Loucy (cell line): ENCODE measurements at regions not wholly inside any gene's neighbourhood (a gene's known extent, or its start where the extent isn't known, plus 50 kb on each side); places are given as distances from the start of the nearest gene placed in this dataset.
A peak's percentile ranks its signal among the peaks of the same experiment; 100 is the strongest.

Experiments used
- H2AFZ ChIP-seq: fragments of 200-600 bp; sonication (generic); 2 replicates; pipeline ENCODE4 v1.6.0; 2016; ENCODE audit warnings: antibody characterized with exemption, mild to moderate bottlenecking, low read length, moderate library complexity
- H3F3A ChIP-seq: fragments of 200-600 bp; 2 replicates; pipeline ENCODE4 v1.6.0; 2016; ENCODE audit warnings: antibody characterized with exemption, low read depth, mild to moderate bottlenecking
- H3K27me3 ChIP-seq: fragments of 200-600 bp; sonication (generic); 2 replicates; pipeline ENCODE4 v1.6.1; 2014; ENCODE audit warnings: low read length, mild to moderate bottlenecking; ENCODE audit not compliant: insufficient read depth, poor library complexity, severe bottlenecking
- H3K36me3 ChIP-seq: fragments of 200-600 bp; sonication (generic); 2 replicates; pipeline ENCODE4 v1.6.1; 2016; ENCODE audit warnings: low read length; ENCODE audit not compliant: insufficient read depth
- H3K4me1 ChIP-seq: fragments of 200-600 bp; sonication (generic); 2 replicates; pipeline ENCODE4 v1.5.1; 2014; ENCODE audit warnings: low read length, mild to moderate bottlenecking; ENCODE audit not compliant: insufficient read depth, poor library complexity, severe bottlenecking
- H3K4me2 ChIP-seq: fragments of 200-600 bp; sonication (generic); 2 replicates; pipeline ENCODE4 v1.6.0; 2014; ENCODE audit warnings: antibody characterized with exemption, low read length, low read depth, mild to moderate bottlenecking; ENCODE audit not compliant: poor library complexity, severe bottlenecking
- H3K4me3 ChIP-seq: fragments of 200-600 bp; sonication (generic); 2 replicates; pipeline ENCODE4 v1.5.1; 2014; ENCODE audit warnings: low read length, mild to moderate bottlenecking, mixed read lengths; ENCODE audit not compliant: poor library complexity, severe bottlenecking
- H3K79me2 ChIP-seq: fragments of 200-600 bp; sonication (generic); 2 replicates; pipeline ENCODE4 v1.6.1; 2014; ENCODE audit warnings: low read length; ENCODE audit not compliant: insufficient read depth
- H3K9ac ChIP-seq: fragments of 200-600 bp; sonication (generic); 2 replicates; pipeline ENCODE4 v1.6.0; 2014; ENCODE audit warnings: mild to moderate bottlenecking, low read depth, low read length, moderate library complexity; ENCODE audit not compliant: poor library complexity, severe bottlenecking
- H3K9me2 ChIP-seq: fragments of 200-600 bp; sonication (generic); replicated peaks from 2 replicates; pipeline ENCODE4 v1.6.1; 2016; ENCODE audit warnings: low read depth, low read length, mixed read lengths
- H3K9me3 ChIP-seq: fragments of 200-600 bp; sonication (generic); 2 replicates; pipeline ENCODE4 v1.6.1; 2014; ENCODE audit warnings: mild to moderate bottlenecking, antibody characterized with exemption, low read length, low read depth; ENCODE audit not compliant: insufficient read depth
- H4K20me1 ChIP-seq: fragments of 200-600 bp; sonication (generic); 2 replicates; pipeline ENCODE4 v1.6.0; 2014; ENCODE audit warnings: antibody characterized with exemption, low read length, mild to moderate bottlenecking; ENCODE audit not compliant: insufficient read depth, poor library complexity, severe bottlenecking
- EZH2phosphoT487 ChIP-seq: fragments of 200-600 bp; IDR thresholded peaks from 2 replicates; pipeline ENCODE4 v1.6.1; 2018; ENCODE audit warnings: antibody characterized with exemption, mild to moderate bottlenecking, moderate library complexity, borderline replicate concordance
- TF ChIP-seq, protein P1 (sequence below): fragments of 200-600 bp; sonication (generic); conservative IDR thresholded peaks from 2 replicates; pipeline ENCODE4 v1.5.1; 2014; ENCODE audit warnings: mild to moderate bottlenecking, antibody characterized with exemption, low read length

DNA sequence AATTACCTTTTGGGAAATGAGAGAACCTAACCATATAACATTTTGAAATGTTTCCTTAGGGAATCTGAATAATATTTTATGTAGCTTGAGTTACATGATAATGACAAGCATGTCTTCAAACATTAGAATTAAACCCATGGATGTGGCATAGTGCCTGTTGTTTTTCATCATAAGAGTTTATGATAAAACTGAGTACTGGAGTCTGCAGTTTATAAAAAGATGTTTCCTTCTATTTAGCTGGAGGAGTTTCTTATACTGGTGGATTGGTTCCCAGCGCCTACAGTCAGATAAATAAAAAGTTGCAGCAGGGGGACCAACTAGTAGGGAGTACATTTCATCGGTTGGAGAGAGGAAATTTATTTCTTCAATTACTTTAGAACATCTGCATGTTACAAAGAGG, 70.1 kb upstream of the PCDH18 start:
- H2AFZ ChIP-seq, result no peak overlapping the region

DNA sequence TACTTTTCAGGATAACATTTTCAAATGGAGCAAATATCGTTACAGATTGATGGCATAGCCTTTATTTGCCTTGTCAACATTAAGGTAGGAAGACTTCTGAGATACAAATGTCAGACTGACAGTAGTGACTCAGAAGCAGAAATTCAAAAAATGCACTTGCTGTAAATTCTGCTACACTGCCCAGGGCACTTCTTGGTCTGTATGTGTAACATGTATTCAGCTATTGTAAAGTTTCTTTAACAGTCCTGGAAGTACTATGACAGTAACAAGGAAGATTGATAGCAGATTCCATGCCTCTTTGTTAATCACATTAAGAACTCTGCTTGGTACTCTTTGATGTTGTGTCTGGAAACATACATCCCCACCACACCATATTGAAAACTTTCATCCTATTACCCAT, 69.6 kb upstream of the PCDH18 start:
- H3K4me2 ChIP-seq, result no peak overlapping the region
- no peaks in the 10 kb centered on the region for H3K36me3 ChIP-seq
- peaks cover 9% of the 10 kb centered on the region for H3K4me1 ChIP-seq
- no peaks in the 10 kb centered on the region for H3K27me3 ChIP-seq
- H3F3A ChIP-seq, result no peaks in the 10 kb centered on the region
- no peak overlapping the region for H3K4me3 ChIP-seq
- no peaks in the 10 kb centered on the region for H4K20me1 ChIP-seq
- H3K9ac ChIP-seq, result no peak overlapping the region
- TF ChIP-seq, protein P1, sequence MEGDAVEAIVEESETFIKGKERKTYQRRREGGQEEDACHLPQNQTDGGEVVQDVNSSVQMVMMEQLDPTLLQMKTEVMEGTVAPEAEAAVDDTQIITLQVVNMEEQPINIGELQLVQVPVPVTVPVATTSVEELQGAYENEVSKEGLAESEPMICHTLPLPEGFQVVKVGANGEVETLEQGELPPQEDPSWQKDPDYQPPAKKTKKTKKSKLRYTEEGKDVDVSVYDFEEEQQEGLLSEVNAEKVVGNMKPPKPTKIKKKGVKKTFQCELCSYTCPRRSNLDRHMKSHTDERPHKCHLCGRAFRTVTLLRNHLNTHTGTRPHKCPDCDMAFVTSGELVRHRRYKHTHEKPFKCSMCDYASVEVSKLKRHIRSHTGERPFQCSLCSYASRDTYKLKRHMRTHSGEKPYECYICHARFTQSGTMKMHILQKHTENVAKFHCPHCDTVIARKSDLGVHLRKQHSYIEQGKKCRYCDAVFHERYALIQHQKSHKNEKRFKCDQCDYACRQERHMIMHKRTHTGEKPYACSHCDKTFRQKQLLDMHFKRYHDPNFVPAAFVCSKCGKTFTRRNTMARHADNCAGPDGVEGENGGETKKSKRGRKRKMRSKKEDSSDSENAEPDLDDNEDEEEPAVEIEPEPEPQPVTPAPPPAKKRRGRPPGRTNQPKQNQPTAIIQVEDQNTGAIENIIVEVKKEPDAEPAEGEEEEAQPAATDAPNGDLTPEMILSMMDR, result no peak
- TF ChIP-seq EZH2phosphoT487, result no peak
- no peaks in the 10 kb centered on the region for H3K9me3 ChIP-seq
- H3K79me2 ChIP-seq, result no peaks in the 10 kb centered on the region
- H2AFZ ChIP-seq, result peak overlapping the region; percentile 22; the same call in 1 of the 2 replicates
- H3K9me2 ChIP-seq, result no peaks in the 10 kb centered on the region

More for the DNA sequence above, 70.1 kb upstream of the PCDH18 start:
- Histone ChIP-seq H3K79me2 (no peaks in the 10 kb centered on the region), H3K27me3 (no peaks in the 10 kb centered on the region), H3K9me2 (no peaks in the 10 kb centered on the region), H4K20me1 (no peaks in the 10 kb centered on the region), H3F3A (no peaks in the 10 kb centered on the region), H3K36me3 (no peaks in the 10 kb centered on the region), H3K4me1 (peaks cover 9% of the 10 kb centered on the region), H3K9me3 (no peaks in the 10 kb centered on the region), H3K4me3 (no peak overlapping the region), H3K4me2 (no peak overlapping the region), H3K9ac (no peak overlapping the region)
- no peak for TF ChIP-seq EZH2phosphoT487
- TF ChIP-seq, protein P1, result no peak

DNA sequence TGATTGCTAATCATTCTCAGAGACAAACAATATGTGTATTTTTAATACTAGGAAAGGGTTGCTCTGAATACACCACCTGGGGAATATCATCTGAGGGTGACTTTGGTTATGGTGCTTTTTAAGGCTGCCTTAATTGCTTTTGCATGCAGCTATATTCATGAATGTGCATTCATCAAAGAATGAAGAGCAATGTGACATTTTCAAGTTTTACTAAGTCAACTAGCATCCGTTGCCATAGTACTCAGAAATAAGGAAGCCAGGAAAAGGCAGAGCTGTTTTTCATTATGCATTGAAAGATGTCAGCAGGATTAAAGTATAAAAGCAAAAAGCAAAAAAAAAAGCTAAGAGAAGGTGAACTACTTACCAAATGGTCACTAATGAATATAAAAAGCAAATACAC, 67.4 kb upstream of the PCDH18 start:
- Histone ChIP-seq H3K27me3 (no peaks in the 10 kb centered on the region), H3K9me3 (no peaks in the 10 kb centered on the region), H3F3A (no peaks in the 10 kb centered on the region), H3K36me3 (no peaks in the 10 kb centered on the region), H3K79me2 (no peaks in the 10 kb centered on the region), H2AFZ (no peak overlapping the region), H3K4me3 (no peak overlapping the region), H3K4me1 (peaks cover 9% of the 10 kb centered on the region), H3K9ac (no peak overlapping the region), H3K9me2 (no peaks in the 10 kb centered on the region), H4K20me1 (no peaks in the 10 kb centered on the region), H3K4me2 (no peak overlapping the region)
- TF ChIP-seq, protein P1, result no peak
- TF ChIP-seq EZH2phosphoT487, result no peak
